GM23248 (cell line): ENCODE measurements at regions not wholly inside any gene's neighbourhood (a gene's known extent, or its start where the extent isn't known, plus 50 kb on each side); places are given as distances from the start of the nearest gene placed in this dataset.

Experiments
- EZH2 ChIP-seq: fragments of 200-600 bp; sonication (generic); IDR thresholded peaks from 2 replicates; pipeline ENCODE4 v1.6.1; 2018; ENCODE audit warnings: antibody characterized with exemption, mild to moderate bottlenecking; ENCODE audit not compliant: insufficient read depth, poor library complexity, severe bottlenecking
- EZH2phosphoT487 ChIP-seq: fragments of 200-600 bp; sonication (generic); IDR thresholded peaks from 2 replicates; pipeline ENCODE4 v1.6.1; 2018; ENCODE audit warnings: antibody characterized with exemption, moderate library complexity, mild to moderate bottlenecking, low read depth; ENCODE audit not compliant: insufficient read depth

DNA sequence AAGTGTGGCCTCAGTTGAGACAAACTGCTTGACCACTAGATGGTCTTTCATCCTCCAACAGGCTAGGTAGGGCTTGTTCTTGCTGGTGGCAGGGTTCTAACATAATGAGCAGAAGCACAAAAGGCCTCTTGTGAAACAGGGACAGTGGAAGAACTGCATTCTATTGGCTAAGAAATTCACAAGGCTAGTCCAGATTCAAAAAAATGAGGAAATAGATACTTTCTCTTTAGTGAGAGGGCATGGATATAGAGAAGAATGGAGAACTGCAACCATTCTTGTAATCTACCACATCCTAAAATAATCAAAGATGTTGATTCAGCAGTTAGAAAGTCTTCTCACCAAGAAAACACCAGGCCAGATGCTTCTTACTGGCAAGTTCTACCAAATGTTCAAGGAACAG, 143.7 kb upstream of the LRIG1 start:
- no peak for TF ChIP-seq EZH2
- no peak for TF ChIP-seq EZH2phosphoT487
